Progenitor cell of endocrine pancreas (in vitro differentiated cells): ENCODE measurements at regions not wholly inside any gene's neighbourhood (a gene's known extent, or its start where the extent isn't known, plus 50 kb on each side); places are given as distances from the start of the nearest gene placed in this dataset.

ENCODE experiments used
- DNase-seq: peaks from one replicate; pipeline ENCODE4 v3.0.0; 2021; ENCODE audit warnings: low spot score; ENCODE audit not compliant: unreplicated experiment
- H3K27ac Mint-ChIP-seq: 2 replicates; pipeline ENCODE4 v1.8.0; 2021; ENCODE audit warnings: mild to moderate bottlenecking, moderate library complexity, mixed read lengths
- H3K27me3 Mint-ChIP-seq: 2 replicates; pipeline ENCODE4 v1.8.0; 2021; ENCODE audit warnings: mixed read lengths
- H3K36me3 Mint-ChIP-seq: 2 replicates; pipeline ENCODE4 v1.8.0; 2022; ENCODE audit warnings: mixed read lengths; ENCODE audit not compliant: insufficient read depth
- H3K4me1 Mint-ChIP-seq: 2 replicates; pipeline ENCODE4 v1.8.0; 2021; ENCODE audit warnings: low read depth, mixed read lengths
- H3K4me3 Mint-ChIP-seq: 2 replicates; pipeline ENCODE4 v1.8.0; 2021; ENCODE audit warnings: low read depth, mild to moderate bottlenecking, moderate library complexity, mixed read lengths
- H3K9me3 Mint-ChIP-seq: 2 replicates; pipeline ENCODE4 v1.8.0; 2021; ENCODE audit warnings: low read depth, mixed read lengths
- TF ChIP-seq, protein P1 (sequence below): fragments of 200-600 bp; sonication (generic); IDR thresholded peaks from one replicate; pipeline ENCODE4 v1.5.0; 2021; ENCODE audit warnings: antibody characterized with exemption, mild to moderate bottlenecking; ENCODE audit not compliant: unreplicated experiment

DNA sequence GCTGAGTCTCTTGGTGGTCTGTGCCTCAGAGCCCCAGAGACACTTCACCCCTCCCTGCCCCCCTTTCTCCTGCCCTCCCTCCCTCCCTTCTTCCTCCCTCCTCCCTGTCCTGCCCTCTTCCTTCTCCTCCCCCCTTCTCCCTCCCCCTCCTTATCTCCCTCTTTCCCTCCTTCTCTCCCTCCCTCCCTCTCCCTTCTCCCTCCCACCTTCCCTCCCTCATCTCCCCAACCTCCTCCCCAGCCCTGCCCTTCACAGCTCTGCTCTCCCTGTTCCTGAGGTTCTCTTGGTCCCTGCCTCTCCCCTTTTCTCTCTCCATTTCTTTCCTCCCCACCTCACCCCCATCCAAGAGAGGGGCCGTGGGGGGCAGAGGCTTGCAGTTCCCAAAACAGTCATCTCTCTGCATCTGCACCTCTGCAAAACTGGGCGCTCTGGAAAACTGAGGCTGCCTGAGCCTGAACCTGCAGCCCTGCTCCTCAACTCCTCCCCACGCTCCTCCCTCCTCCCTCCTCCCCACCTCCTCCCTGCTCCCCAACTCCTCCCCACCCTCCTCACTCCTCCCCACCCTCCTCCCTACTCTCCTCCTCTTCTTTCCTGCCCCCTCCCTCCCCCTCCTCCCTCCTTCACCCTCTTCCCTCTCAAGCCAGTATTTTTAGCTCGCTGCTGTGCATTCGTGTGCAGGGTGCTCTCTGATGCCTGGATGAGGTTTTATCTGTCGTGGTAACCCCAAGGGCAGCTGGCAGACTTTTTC lies 219.1 kb downstream of the C9orf50 start:
- no peak overlapping the region for H3K27ac Mint-ChIP-seq
- no peaks in the 10 kb centered on the region for H3K9me3 Mint-ChIP-seq
- no peak for DNase-seq
- H3K27me3 Mint-ChIP-seq = peaks cover 22% of the 10 kb centered on the region
- no peak overlapping the region for H3K4me3 Mint-ChIP-seq
- TF ChIP-seq, protein P1, sequence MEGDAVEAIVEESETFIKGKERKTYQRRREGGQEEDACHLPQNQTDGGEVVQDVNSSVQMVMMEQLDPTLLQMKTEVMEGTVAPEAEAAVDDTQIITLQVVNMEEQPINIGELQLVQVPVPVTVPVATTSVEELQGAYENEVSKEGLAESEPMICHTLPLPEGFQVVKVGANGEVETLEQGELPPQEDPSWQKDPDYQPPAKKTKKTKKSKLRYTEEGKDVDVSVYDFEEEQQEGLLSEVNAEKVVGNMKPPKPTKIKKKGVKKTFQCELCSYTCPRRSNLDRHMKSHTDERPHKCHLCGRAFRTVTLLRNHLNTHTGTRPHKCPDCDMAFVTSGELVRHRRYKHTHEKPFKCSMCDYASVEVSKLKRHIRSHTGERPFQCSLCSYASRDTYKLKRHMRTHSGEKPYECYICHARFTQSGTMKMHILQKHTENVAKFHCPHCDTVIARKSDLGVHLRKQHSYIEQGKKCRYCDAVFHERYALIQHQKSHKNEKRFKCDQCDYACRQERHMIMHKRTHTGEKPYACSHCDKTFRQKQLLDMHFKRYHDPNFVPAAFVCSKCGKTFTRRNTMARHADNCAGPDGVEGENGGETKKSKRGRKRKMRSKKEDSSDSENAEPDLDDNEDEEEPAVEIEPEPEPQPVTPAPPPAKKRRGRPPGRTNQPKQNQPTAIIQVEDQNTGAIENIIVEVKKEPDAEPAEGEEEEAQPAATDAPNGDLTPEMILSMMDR = no peak
- peaks cover 14% of the 10 kb centered on the region for H3K4me1 Mint-ChIP-seq
- H3K36me3 Mint-ChIP-seq = no peaks in the 10 kb centered on the region

DNA sequence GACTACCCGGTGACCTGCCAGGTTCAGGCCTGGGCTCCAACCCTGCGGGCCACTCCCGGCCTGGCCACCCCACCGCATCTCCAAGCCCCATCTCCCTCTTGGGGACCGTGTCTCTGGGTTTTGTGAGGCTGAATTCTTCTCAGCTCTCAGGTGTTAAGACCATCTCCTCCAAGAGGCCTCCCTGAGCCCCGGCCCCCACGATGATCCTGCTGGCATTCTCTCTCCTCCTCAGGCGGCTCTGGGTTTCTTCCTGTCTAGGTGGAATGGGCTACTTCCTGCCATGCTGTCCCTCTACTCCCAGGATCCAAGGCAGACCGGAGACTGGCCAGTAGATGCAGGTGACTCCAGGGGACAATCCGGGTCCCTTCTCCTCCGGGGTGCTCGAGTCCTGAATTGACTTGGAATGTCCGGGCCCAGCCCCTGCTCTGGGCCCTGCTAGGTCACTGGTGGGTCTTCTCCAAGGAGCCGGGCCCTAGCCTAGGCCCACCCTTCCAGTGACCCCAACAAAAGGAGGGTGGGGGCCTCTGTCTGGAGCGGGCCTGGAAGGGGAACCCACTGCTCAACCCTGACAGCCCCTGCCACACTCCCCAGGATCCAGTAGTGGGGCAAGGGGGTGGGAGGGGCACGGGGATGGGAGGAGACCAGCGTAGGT lies 219.8 kb downstream of the C9orf50 start:
- DNase-seq = no peak
- Mint-ChIP-seq H3K4me1 (peaks cover 9% of the 10 kb centered on the region), H3K4me3 (no peak overlapping the region), H3K9me3 (no peaks in the 10 kb centered on the region), H3K27ac (no peak overlapping the region), H3K36me3 (no peaks in the 10 kb centered on the region), H3K27me3 (peaks cover 19% of the 10 kb centered on the region)
- TF ChIP-seq, protein P1 = no peak

DNA sequence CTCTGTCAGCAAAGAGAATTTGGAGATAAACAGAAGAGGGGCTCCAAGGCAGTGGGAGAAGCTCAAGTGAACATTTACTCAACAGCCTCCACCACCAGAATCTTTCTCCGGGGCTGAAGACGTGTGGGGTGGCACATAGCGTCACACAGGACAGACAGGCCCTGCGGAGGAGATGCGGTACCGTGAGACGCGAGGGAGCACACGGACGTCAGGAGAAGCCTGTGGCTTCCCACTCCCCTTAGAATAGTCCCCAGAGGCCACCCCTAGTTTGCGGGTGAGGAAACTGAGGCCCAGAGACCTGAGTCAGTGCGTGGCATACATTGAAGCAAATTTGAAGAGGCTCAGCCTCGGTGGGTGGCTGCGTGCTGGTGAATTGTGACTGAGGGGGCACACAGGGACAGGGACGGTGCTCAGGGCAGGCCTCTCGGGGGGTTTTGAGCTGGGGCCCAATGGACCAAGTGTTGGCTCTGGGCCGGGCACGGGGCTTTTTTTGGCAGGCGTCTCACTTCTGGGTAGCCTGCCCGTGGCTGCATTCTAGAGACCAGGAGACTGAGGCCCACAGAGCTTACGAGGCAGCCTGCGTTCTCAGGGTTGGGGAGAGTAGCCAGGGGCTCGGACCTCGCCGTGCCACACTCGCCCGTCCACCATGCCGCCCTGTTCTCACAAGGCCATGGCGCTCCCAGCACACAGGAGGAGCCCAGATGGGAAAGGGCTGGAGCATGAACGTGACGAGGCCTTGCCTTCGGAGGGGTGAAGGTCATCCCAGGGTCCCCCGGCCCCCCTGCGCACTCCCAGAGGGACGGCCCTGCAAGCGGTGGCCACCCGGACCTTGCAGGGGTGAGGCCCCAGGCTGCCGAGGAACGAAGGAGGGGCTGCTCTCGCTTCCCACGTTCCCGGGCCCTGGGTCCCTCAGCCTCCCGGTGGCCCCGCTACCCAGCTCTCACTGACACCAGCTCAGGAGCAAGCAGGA lies 220.6 kb downstream of the C9orf50 start:
- TF ChIP-seq, protein P1 = no peak
- H3K27me3 Mint-ChIP-seq = peaks cover 19% of the 10 kb centered on the region
- H3K9me3 Mint-ChIP-seq = no peaks in the 10 kb centered on the region
- no peak for DNase-seq
- H3K36me3 Mint-ChIP-seq = no peaks in the 10 kb centered on the region
- H3K27ac Mint-ChIP-seq = no peak overlapping the region
- H3K4me1 Mint-ChIP-seq = peaks cover 9% of the 10 kb centered on the region
- no peak overlapping the region for H3K4me3 Mint-ChIP-seq

DNA sequence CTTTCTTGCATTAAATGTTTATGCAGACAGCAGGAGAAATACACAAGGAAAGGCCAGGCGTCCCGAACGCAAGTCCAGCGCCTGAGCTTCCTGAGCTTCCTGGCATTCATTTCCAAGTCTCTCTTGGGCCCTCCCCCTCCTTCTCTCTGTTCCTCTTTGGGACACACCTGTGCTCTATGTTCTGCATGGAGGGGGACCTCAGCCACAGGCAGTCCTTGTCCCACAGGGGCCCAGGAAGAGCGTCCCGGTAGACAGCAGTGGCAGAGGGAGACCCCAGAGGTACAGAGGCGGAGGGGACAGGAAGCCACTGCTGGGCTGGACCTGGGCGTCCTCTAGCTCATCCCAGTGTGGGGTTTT lies 221.3 kb downstream of the C9orf50 start:
- Mint-ChIP-seq H3K4me1 (peaks cover 9% of the 10 kb centered on the region), H3K27me3 (peaks cover 19% of the 10 kb centered on the region), H3K9me3 (no peaks in the 10 kb centered on the region), H3K4me3 (no peak overlapping the region), H3K36me3 (no peaks in the 10 kb centered on the region), H3K27ac (no peak overlapping the region)
- no peak for DNase-seq
- TF ChIP-seq, protein P1 = no peak
